Neural cell (in vitro differentiated cells): ENCODE measurements at regions not wholly inside any gene's neighbourhood (a gene's known extent, or its start where the extent isn't known, plus 50 kb on each side); places are given as distances from the start of the nearest gene placed in this dataset.

ENCODE experiments used
- CTCF ChIP-seq: fragments of 450-650 bp; IDR thresholded peaks from 2 replicates; pipeline ENCODE4 v1.5.1; 2014; ENCODE audit warnings: antibody characterized with exemption, mild to moderate bottlenecking, moderate library complexity; ENCODE audit not compliant: poor library complexity, severe bottlenecking
- EP300 ChIP-seq: fragments of 450-650 bp; conservative IDR thresholded peaks from 2 replicates; pipeline ENCODE4 v1.6.1; 2014; ENCODE audit warnings: antibody characterized with exemption, mild to moderate bottlenecking, moderate library complexity; ENCODE audit not compliant: poor library complexity, severe bottlenecking
- EZH2 ChIP-seq: fragments of 200-600, 300-800 bp; shearing (Covaris generic), sonication (generic); IDR thresholded peaks from 2 replicates; pipeline ENCODE4 v1.6.1; 2014; ENCODE audit warnings: antibody characterized with exemption, low read length, borderline replicate concordance, mild to moderate bottlenecking; ENCODE audit not compliant: insufficient read depth, poor library complexity, severe bottlenecking
- MXI1 ChIP-seq: fragments of 450-650 bp; conservative IDR thresholded peaks from 2 replicates; pipeline ENCODE4 v1.6.1; 2014; ENCODE audit warnings: antibody characterized with exemption, mild to moderate bottlenecking; ENCODE audit not compliant: poor library complexity, severe bottlenecking
- POLR2AphosphoS5 ChIP-seq: IDR thresholded peaks from 2 replicates; pipeline ENCODE4 v1.6.1; 2012
- RAD21 ChIP-seq: fragments of 450-650 bp; conservative IDR thresholded peaks from 2 replicates; pipeline ENCODE4 v1.6.1; 2014; ENCODE audit warnings: antibody characterized with exemption, mild to moderate bottlenecking, moderate library complexity
- REST ChIP-seq: IDR thresholded peaks from 2 replicates; pipeline ENCODE4 v1.6.1; 2012; ENCODE audit warnings: borderline replicate concordance
- TAF1 ChIP-seq: IDR thresholded peaks from 2 replicates; pipeline ENCODE4 v1.6.1; 2012; ENCODE audit warnings: low read depth

- TF ChIP-seq CTCF (no peak), MXI1 (no peak), RAD21 (no peak), EZH2 (no peak), POLR2AphosphoS5 (no peak), TAF1 (no peak), EP300 (no peak), REST (no peak)
These were observed 818.1 kb upstream of the SOX11 start for GRCh38 chr2:4873876-4874593.
